GM11168 (cell line): ENCODE measurements at regions not wholly inside any gene's neighbourhood (a gene's known extent, or its start where the extent isn't known, plus 50 kb on each side); places are given as distances from the start of the nearest gene placed in this dataset.

Experiments
- in situ Hi-C: fragments of 300-500 bp; cut with MboI; formaldehyde crosslinking; loops from one replicate; pipeline ENCODE4 v1.12.0; 2022; ENCODE audit warnings: low sequenced_read_pairs; ENCODE audit not compliant: unreplicated experiment

DNA sequence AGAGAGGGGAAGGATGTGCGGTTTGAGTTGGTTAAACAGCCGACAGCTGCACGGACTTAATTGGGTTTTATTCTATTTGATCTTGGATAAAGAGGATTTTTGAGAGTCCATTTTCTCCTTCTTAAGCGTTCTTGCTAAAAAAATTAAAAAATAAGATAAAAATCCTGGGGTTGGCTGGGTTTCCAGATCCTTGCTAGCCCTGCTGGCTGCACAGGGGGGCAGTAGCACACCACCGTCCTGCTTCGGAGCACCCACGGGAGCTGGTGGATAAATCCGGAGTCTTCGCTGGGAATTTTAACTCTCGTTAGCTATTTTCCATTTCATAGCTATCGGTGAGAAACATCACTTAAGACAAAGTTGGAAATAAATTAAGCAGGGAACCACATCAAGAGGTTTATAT is 792.0 kb downstream of the TYW1 start:
- in situ Hi-C loops = no loop called here

DNA sequence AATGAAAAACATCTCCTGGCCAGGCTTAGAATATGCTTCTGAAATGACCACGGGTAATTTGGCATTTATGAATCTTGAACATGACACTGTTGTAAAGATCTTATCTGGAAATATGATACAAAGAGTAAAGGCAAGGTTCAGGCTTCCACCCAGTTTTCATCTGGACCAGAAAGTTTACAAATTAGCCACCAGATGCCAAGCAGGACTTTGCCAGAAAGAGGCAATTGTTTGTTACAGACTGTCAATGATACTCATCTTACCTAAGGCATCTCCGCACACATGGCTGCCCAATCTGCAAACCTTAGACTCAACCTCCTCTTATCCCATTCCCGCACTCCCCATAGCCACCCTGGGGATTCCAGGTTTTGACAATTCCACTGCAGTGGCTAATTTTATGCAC is 795.3 kb downstream of the TYW1 start:
- in situ Hi-C loops = no loop called here

DNA sequence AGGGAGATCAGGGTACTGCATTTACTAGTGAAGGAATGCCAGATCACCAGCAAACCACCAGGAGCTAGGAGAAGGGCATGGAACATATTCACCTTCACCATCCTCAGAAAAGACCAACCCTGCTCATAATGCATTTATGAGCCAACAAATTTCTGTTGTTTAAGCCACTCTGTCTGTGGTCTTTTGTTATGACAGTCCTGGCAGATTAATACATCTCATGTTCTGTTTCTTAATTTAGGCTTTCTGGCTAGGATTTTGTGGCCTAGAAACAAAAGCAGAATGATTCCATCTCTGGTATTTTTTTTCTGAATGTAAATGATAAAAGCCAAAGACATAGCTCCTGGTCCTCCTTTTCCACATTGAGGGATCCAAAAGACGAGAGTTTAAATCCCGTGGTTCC is 797.9 kb downstream of the TYW1 start:
- in situ Hi-C loops = no loop called here

DNA sequence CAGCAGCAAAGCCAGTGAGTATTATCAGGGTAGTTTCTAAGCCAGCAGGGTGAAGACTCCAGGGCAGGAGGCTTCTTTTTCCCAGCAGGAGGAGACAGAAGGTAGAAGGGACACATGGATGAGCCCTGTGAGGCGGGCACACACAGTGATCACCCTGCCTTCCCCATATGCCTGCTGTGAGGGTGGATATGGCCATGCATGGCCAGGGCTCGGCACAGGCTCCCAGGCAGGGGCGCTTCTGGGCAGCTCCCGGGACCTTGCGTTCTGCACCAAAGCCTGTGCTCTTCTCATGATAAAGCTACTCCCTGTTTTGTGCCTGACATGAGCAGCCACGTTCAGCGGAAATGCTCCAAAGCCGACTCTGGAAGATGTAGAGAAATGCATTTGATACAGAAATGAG is 807.2 kb downstream of the TYW1 start:
- in situ Hi-C loops = no loop called here

DNA sequence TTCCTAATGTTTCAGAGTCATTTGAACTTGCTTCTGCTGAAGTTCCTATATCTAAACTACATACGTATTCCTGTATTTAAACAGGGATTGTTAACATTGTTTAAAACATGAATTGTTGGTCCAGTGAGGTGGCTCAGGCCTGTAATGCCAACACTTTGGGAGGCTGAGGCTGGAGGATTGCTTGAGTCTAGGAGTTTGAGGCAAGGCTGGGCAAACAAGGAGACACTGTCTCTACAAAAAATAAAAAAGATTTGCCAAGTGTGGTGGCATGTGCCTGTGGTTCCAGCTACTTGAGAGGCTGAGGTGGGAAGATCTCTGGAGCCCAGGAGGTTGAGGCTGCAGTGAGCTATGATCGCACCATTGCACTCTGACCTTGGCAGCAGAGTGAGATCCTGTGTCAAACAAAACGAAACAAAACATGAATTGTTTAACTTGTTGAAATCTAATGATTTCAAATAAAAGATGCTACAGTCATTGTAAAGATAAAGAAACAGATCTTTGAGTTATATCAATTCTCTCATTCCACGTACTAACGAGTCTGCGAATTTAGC is 809.4 kb downstream of the TYW1 start:
- in situ Hi-C loops = no loop called here

DNA sequence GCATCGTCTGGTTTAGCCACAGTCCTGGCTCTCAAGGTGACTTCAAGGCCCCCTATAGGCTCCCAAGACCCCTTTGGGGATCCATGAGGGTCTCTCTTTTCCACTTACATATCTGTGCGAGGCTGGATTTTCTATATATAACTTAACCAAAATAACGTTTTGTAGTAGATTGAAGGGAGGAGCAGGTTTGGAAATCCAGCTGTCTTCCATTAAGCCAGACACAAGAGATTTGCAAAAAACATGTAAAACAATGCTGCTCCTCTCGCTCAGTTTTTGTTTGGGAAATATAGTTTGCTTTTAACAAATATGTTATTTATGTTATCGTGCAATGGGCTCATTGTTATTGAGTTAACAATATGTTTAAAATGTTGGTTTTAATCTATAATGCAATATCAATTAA is 811.2 kb downstream of the TYW1 start:
- in situ Hi-C loops = no loop called here

DNA sequence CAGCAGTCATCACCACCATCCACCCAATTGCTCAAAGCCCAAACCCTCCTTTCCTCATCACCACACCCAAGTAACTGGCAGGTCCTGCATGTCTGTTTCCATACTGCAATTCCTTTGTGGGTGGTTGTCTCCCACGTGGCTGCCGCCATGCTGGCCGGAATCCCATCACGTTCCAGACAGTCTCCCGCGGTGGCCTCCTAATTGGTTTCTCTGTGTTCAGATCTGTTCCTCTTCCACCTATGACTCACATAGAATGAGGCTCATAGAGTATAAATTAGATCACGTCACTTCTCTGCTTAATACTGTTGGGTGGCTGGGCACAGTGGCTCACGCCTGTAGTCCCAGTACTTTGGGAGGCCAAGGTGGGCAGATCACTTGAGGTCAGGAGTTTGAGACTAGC is 813.0 kb downstream of the TYW1 start:
- in situ Hi-C loops = no loop called here

DNA sequence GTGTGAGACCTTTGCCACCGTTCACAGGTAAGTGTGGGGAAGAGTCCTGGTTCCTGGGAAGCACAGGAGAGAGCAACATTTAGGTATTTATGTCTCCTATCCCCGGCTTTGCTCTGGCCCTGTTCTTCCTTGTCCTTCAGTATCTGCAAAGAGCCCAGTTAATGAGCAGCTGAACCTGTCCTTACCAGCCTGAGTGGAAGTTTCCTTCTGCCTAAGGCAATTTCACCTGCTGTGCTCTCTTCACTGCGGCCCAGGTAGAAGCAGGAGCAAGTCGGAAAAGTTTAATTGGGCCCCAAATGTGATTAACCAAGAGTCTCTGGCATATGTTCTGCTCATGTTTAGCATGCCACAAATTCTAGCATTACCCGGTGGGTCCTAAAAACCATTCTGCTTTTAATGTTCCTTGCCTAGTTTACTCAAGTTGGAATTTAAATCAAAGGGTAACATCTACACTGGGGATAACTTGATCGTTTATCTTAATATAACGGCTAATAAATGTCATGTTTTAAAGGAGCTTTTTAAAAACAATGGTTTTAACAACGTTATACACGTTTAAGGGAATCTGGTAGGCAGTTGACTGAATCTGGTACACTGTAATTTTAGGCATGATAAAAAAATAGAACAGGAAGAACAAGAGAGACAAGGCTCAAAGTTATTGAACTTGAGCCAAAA is 817.1 kb downstream of the TYW1 start:
- in situ Hi-C loops = no loop called here

DNA sequence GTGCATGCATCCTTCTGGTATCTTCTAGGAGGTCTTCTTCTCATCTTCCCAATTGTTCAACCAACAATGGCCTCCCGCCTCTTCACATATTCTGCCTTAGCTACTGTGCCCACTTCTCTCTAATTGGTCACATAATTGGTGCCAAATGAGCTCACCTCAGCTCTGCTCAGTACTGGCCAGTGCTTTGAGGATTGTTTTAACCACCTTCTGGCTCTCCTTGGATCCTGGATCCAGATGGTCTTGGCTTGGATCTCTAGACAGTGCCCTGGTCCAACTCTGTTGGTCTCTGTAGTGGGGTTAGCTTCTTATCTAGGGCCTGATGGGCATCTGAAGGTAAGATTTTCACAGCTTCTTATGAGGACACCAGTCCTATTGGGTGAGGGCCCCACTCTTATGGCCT is 820.8 kb downstream of the TYW1 start:
- in situ Hi-C loops = no loop called here

DNA sequence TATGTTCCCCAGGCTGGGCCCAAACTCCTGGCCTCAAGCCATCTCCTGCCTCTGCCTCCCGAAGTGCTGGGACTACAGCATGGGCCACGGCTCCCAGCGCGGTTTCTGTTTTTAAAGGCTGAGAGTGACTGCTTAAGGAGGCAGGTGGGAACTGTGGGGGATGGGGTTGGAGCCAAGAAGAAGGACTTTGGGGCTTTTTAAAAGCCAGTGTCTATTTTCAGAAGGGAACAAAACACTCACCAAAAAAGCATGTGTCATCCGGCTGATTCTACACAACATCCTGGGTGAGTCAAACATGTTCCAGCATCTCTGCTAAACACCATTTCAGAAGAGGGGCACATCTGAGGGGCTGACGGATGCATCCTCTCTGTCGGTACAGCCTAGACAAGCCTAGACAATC is 824.5 kb downstream of the TYW1 start:
- in situ Hi-C loops = no loop called here

DNA sequence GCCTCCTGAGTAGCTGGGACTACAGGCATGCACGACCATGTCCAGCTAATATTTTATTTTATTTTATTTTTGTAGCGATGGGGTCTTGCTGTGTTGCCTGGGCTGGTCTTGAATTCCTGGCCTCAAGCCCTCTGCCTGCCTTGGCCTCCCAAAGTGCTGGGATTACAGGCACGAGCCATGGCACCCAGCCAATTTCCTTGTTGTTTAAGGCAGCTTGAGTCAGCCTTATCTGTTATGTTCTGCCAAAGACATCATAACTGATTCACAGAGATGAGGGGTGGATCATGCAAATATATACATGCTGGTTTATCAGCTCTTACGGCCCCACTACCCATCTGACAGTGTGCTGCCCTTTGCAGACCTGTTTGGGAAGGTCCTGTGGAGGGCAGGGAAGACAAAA is 826.7 kb downstream of the TYW1 start:
- in situ Hi-C loops = no loop called here

DNA sequence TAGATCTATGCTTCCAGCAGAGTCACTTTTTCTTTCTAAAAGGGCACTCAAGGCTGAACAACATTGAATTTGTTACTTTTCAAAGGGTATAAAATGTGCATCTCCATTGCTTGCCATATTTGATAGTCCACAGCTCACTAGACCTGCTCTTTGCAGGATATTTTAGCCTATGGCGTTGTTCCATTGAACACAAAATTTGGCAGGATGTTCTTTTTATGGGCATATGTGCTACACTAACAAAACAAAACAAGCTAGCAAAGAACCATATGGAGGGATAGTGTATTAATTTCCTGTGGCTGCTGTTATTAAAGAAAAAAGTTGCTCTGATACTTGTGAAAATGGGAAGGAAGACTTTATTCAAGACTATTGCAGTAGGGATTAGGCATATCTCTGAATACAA is 828.7 kb downstream of the TYW1 start:
- in situ Hi-C loops = no loop called here

DNA sequence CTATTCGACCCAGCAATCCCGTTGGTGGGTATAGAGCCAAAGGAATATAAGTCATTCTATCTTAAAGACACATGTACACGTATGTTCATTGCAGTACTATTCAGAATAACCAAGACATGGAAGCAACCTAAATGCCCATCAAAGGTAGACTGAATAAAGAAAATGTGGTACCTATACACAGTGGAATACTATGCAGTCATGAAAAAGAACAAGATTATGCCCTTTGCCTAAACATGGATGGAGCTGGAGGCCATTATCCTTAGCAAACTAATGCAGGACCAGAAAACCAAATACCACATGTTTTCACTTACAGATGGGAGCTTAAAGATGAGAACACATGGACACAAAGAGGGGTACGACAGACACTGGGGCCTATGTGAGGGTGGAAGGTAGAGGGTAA is 845.3 kb downstream of the TYW1 start:
- in situ Hi-C loops = no loop called here

DNA sequence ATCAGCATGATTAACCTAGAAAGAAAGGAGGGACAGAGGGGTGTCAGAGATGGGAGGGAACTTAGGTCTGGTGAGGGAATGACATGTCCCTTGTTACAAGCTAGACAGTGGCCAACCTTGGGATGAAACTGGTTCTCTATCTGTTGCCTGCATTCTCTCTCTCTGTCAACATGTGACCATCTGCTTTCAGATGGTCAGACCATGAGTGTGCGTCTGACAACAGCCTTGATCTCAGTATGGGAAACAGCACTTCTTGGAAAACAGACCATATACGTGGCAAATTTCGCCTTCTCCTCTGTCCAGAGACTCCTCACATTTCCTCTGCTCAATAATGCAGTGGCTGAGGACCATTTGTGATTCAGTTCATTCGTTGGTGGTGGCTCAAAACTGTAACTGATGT is 845.9 kb downstream of the TYW1 start:
- in situ Hi-C loops = no loop called here

DNA sequence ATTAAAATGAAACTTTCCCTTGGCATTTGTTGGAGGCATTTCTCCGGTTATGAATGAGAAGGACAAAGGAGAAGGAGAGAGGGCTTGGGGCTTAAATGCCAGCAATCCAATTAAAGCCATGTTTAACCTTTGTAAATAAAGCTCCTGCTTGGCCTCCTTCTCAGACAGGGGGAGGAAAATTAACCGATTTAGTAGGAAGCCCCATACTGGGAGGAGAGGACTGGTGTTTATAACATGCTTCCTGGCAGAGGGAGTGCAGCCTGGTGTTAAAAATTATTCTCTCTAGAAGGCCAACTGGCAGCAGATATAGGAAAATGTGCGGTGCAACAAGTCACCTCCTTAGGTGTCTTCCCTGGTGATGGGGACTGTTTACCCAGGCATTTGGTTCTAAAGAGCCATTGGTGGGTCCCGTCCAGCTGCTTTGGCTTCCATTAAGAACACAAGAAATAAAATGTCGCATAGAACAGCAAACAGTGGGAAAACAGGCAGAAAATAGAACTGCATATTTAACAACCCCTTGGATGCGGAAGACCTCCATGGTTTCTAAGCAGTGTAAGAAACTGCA is 846.5 kb downstream of the TYW1 start:
- in situ Hi-C loops = no loop called here

DNA sequence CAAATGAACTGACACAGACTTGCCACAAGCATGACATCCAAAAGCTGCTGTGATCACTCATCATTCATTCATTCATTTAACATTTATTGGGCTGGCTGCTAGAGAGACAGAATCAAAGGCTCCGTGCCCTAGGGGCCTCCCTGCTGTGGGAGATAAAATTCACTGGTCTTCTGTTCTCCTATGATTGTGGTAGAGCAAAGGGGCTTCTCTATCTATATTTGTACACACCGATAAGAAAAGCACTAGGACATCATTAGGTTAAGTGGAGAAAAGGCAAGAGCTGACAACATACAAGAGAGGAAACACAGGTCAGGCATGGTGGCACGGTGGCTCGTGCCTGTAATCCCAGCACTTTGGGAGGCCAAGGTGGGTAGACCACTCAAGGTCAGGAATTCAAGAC is 847.0 kb downstream of the TYW1 start:
- in situ Hi-C loops = no loop called here

DNA sequence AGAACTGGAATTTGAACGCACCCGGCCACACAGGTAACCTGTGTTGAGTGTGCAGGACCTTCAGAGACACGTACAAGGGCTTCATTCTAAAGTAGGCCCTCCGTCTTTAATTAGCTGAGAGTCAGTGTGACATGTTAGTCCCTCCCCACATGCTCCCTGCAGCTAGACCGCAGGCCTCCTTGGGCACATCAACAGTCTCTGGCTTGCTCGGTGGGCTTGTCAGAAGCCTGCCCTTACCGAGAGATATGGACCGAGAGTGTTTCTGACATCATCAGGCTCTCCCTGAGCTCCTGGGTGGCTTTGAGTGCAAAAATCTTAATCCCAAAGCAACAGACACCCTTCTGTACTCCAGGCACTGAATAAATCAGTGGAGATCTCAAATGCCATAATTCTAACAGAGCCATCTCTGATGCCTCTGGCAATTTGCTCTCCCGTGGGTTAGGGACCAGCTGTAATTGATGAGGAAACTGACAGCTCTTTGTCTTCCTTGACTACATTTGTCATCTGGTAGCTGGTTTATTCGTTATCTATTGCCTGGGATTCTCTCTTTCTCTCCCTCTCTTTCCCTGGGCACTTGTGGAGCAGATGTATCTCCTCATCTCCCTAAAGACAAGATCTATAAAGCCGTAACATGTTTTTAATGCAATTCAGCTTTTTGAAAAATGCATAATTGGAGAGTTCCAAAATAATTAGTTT is 850.6 kb downstream of the TYW1 start:
- in situ Hi-C loops = no loop called here

DNA sequence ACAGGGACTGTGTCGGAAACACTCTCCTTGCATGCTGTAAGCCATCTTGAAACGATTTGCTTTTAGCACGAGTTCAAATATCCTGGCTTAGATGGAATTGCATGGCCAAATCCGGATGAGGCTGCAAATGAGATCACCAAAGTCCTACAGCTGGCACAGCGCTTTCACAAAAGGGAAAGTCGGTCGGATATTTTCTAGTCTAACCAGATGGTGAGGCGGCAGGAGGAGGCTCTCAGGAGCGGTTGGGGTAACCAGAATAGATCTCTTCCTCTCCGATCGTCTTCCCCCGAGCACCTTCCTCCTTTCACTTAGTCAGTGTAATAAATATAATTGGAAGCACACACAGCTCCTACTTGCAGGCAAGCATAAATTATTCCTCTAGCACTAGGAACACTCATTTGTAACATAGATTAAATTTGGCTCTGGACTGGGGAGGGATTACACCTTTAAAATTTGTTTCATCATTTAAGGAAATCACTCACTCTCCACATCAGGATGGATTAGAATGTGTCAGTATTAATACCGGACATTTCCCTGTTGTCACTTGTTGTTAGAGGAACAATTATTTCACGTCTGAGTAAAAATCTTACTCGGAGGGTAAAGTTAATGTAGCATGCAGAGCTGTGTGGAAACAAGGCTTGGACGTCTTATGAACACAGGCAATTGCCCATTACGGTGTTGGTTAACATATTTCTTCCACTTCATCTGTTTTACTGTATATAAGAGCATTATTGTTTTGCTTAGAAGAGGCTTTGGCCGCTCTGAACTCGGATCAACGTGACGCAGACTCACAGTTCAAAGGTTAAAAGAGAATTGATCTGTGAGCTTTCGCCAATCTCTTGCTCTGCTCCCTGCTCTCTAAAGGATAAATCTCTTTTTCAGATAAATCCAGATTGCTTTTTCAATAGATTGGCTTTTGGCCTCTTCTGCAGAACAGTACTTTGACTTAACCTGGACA is 857.9 kb downstream of the TYW1 start:
- in situ Hi-C loops = no loop called here

DNA sequence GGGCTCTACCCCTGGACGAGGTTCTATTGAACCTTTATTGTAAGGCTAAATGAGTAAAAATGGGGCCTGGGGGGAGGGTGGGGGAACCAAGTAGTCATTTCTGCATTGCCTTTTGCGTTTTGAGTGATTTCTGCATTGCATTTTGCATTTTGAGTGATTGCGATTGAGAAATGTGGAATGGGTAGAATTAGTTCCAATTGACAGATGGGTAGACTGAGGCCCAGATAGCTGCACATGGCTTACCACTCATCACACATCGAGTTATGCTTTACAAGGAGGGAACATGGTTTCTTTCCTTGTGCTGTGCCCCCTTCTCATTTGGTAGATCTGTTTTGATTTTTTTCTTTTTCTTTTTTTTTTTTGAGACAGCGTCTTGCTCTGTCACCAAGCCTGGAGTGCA is 858.7 kb downstream of the TYW1 start:
- in situ Hi-C loops = no loop called here

DNA sequence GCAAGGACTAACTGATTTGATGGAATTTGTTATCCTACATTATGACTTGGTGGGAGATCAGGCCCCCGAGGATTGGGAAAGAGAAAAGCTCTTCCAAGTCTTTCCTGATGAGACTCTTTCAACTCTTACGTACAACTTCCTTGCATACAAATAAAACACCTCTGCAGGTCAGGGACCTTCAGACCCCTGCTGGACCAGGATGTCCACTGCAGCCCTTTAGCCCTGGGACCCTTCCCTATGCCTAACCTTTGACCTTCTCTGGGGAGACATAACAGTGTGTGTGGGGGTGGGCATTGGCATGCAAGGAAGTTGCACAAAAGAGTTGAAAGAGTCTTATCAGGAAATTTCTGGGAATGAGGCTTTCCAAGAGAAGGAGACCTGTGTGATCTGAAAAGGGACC is 859.4 kb downstream of the TYW1 start:
- in situ Hi-C loops = no loop called here

DNA sequence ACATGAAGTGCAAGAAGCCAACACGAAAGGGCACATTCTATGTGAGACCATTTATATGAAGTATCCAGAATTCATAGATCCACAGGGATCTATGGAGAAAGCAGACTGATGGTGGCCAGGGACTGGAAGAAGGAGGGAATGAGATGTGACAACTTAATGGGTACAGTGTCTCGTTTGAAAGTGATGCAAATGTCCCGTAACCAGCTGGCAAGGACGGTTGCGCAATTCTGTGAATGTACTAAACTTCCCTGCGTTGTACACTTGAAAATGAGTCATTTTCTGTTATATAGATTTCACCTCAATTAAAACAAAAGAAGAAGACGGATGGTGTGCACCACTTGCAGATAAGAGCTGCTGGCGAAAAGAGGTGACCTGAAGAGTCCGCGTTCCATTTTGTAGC is 861.1 kb downstream of the TYW1 start:
- in situ Hi-C loops = no loop called here
